ENCODE measurements at regions not wholly inside any gene's neighbourhood (a gene's known extent, or its start where the extent isn't known, plus 50 kb on each side); places are given as distances from the start of the nearest gene placed in this dataset.

DNA sequence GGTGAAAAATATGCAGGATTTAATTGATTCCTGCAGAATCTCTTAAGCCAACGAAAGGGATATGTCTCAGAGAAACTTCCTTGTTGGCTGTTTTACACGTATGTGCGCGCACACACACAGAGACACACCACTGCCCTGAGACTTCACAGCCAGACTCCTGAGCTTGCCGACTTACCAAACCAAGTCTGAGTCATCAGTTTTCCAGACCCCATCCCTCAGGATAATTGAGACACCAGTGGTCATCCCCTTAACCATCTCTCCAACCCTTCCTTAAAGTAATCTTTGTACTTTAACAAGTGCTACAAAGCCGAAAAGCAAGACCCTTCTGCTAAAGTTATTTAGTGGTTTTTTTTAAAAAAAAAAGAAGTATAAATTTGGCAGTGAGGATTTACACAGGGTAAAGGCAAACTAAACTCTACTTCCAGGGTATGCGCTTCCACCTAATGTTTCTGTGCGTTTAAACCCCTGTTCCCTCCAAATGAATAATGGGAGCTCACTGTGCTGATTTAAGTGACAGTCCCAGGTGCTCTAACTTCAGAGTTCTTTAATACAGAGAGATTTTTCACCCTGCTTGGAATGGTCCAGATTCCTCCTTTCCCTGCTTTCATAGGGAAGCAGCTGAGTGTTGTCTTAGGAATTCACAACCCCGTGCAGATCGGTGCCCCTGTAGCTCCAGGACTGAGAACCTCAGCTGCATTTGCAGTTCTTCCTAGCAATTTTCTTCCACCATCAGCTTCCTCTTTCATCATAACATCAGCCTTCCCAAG, 198.5 kb downstream of the INHBA start:
- no peak for TF ChIP-seq CTCF (IDR thresholded peaks at IDR 0.05; ENCODE audit: low read depth, low read length)
- TF ChIP-seq, protein P1, sequence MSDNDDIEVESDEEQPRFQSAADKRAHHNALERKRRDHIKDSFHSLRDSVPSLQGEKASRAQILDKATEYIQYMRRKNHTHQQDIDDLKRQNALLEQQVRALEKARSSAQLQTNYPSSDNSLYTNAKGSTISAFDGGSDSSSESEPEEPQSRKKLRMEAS (IDR thresholded peaks at IDR 0.05; ENCODE audit: low read depth, low read length), result no peak
- TF ChIP-seq POLR2A (IDR thresholded peaks at IDR 0.05; ENCODE audit: extremely low read depth, insufficient read length), result no peak
- TF ChIP-seq MYC (IDR thresholded peaks at IDR 0.05; ENCODE audit: low read depth, low read length), result no peak
